GM18505 (cell line): ENCODE measurements at regions not wholly inside any gene's neighbourhood (a gene's known extent, or its start where the extent isn't known, plus 50 kb on each side); places are given as distances from the start of the nearest gene placed in this dataset.
A peak's percentile ranks its signal among the peaks of the same experiment; 100 is the strongest.

Source experiments
- ATAC-seq: cut with Tn5 transposase; IDR thresholded peaks from one replicate; pipeline ENCODE4 v1.9.1; 2021; ENCODE audit not compliant: unreplicated experiment
- POLR2A ChIP-seq: IDR thresholded peaks from 4 replicates; pipeline ENCODE4 v1.6.1; 2011; ENCODE audit warnings: borderline replicate concordance; ENCODE audit not compliant: insufficient read depth, insufficient read length; ENCODE audit errors: extremely low read depth

DNA sequence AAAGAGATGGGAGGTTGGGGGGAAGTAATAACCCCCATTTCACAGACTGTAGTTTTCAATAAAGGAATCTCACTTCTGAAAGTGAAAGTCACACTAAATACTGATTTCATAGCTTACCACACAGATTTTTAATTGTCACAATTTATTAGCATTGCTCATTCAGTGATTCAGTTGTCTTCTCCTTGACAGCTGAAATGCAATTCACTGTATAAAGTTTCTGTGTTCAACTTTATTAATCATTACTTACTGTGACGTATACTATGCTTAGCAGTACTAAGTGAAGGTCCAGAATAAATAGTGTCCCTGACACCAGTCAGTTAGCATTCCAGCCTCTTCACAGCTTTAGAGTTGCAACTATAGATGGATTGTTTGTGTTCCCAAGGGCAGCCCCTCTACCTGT is 324.1 kb upstream of the CRIM1 start:
- TF ChIP-seq POLR2A = no peak
- no peak for ATAC-seq

DNA sequence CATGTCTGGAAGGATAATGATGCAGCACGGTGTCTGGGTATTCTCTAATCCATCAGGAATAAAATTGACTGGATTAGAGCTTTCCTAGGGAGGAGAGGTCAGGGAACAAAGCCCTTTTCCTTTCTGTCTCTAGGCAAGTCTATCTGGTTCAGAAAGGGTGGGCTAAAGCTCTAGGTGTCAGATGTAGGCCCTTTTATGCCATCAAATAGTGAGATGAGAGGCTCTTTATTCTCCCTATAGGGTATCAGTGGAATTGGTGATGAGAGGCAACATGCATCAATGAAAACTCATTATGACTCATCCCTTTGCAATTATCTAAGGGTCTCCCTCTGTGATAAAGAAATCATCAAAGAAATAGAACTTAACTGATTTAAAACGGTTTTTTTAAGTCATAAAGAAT is 328.0 kb upstream of the CRIM1 start:
- TF ChIP-seq POLR2A = no peak
- ATAC-seq = no peak

DNA sequence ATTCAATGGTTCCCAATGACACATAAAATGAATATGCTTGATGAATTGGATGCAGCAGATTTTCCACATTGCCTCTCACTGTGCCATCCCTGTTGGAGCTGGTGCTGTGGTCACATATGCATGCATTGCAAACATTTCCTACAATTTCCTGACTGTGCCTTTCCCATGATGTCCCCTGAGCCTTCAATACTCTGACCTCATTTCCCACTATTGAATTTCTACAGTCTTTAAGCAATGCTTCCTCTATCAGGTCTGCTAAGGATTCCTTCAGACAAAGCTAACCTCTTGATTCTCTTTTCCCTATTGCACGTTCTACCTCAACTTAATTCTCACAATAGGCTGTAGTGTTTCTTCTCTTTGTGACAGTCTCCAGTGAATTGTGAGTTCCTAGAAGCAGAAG is 342.5 kb upstream of the CRIM1 start:
- TF ChIP-seq POLR2A = no peak
- no peak for ATAC-seq

DNA sequence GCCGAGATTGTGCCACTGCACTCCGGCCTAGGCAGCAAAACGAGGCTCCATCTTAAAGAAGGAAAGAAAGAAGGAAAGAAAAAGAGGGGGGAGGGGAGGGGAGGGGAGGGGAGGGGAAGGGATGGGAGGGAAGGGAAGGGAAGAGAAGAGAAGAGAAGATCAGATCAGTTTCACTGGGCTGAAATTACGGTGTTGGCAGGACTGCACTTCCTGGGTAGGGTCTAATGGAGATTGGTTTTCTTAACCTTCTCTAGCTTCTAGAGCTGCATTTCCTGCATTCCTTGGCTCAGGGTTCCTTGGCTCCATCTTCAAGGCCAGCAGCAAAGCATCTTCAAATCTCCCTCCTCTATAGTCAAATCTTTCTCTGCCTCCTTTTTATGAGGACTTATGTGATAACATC is 349.1 kb upstream of the CRIM1 start:
- no peak for ATAC-seq
- TF ChIP-seq POLR2A = no peak

DNA sequence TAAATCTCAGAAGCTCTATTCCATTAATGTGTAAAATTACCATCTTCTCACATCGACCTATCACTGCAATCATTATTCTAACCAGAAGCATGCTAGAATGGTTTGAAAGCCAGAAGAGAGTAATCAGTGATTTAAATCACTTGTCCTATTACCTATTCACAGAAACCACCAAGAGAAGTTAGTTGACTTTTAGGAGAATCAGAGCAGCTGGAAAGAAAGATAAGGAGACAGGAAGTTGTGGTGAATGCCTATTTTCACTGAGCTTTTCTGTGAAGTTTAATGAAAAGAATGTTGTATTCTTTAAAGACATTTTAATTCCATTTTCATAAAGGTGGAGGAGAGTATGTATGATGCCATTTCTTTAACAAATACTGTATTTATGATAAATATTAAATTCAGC is 352.6 kb upstream of the CRIM1 start:
- TF ChIP-seq POLR2A = no peak
- no peak for ATAC-seq

DNA sequence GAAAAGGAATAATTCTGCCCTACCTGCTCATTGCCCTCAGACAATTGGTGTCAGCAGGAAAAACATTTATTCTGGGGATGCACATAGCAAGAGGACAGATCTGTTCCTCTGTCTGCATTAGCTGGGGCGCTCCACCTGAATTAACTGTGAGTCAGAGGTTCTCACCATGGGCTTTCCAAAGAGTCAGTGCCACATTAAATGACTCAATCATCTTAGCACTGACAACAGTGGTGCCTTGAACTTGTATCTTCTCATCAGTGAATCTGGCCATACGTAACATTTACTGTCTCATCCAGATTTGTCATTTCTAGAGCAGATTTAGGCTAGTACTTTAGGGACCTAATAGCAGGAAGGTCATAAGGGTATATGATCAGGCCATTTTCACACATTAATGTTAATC is 358.1 kb upstream of the CRIM1 start:
- ATAC-seq = no peak

DNA sequence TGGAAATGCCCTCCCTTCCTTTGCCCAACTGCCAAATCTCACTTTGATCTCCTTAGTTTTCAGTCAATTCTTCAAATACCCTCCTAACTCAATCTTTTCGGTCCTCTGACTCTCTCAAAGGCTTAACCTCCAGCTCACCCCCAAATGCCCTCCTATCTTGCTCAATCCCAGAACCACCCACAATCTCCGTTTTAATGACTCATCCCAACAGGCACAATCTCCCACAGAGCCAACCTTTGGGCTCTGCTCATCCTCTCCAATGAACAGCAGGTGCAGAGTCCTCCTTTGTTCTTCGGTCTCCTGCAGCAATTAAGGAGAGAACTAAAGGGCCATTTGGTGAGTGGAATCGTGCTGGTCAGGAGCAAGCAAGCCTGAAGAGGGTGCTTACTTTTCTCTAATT is 366.1 kb upstream of the CRIM1 start:
- ATAC-seq = no peak

More for the DNA sequence above, 358.1 kb upstream of the CRIM1 start:
- no peak for TF ChIP-seq POLR2A

DNA sequence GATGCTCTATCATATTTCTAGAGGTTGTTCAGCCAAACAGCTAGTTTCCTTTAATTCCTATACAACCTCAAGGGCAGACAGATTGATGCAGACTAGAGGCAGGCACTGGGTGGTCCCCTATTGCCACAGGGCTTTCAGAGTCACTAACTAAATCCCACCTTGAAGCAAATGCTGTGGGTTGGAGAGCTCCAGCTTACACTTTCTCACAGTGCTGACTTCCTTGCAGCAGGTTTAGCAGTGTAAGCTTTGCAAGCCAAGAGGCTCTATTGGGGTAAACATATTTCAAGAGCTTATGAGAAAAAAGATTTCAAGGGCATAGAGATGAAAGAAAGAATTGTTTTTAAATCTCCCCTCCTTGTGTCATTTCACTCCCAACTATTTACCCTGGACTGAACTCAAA is 366.5 kb upstream of the CRIM1 start:
- ATAC-seq = no peak
- TF ChIP-seq POLR2A = no peak

More for the DNA sequence above, 366.1 kb upstream of the CRIM1 start:
- TF ChIP-seq POLR2A = no peak

DNA sequence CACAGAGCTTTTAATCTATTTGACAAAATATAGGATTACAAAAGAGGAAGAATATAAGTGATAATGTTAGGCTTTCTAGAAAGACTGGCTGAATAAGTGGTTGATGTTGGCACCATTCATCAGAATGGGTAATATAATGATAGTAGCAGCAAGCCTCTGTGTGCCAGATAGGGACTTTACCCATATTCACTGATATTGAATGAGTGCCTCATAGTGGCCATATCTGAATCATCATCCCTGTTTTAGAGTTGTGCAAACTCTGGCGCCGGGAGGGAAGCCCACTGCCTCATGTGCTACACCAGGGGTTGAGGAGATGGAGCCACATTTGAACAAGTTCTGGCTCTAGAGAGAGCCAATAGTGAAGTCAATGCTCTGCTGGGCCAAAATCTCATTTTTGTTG is 368.7 kb upstream of the CRIM1 start:
- no peak for ATAC-seq
- TF ChIP-seq POLR2A = no peak

DNA sequence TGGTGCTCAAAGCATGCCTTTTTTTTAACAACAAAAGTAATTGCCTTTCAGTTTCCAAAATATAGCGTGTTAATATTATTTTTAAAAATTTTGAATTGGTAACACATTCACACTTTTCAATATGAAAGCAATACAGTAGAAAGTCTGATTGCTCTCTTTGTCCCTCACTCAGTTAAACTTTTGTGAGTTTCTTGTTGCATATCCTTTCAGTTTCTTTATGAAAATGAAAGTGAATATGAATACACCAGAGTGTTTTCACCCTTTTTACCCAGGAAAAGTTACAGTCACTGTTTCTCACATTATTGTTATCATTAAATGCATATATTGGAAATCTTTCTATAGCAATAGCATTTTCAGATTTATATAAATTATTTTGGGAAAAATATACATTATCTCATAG is 377.4 kb upstream of the CRIM1 start:
- ATAC-seq = peak; percentile 99
- TF ChIP-seq POLR2A = no peak

DNA sequence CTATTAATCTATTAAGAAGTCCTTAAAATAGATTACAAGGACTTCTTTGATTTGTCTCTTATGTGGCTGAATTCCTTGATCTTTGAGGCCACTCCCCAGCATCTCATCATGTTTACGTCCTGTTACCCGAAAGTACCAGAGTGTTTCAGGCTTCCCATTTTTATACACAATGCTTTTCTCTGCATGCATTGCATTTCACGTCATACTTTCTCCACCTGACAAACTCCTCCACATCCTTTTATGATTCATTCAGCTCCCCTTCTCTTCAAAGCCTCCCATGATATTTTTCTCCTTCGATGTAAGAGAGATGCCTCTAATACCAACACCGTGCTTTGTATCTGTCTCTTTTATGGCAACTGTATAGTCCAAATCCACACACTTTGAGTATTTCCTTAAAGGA is 379.0 kb upstream of the CRIM1 start:
- TF ChIP-seq POLR2A = no peak
- ATAC-seq = no peak

DNA sequence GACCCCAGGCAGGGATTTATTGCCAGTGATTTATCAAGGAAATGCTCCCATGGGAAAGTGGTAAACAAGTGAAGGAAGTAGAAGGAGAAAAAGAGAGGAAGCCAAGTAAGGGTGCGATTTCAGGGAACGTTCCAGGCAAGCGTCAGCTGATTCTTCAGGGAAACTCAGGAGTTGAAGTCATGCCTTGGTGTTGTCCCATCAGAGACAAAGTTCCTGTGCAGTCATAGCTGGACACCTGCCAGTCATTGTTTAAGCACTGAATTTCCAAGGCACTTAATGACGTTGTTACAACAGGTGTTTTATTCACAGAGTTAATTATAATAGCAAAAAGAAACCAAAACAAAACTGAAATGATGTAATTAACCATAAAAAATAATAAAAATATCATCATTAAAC is 381.8 kb upstream of the CRIM1 start:
- no peak for TF ChIP-seq POLR2A
- ATAC-seq = no peak

DNA sequence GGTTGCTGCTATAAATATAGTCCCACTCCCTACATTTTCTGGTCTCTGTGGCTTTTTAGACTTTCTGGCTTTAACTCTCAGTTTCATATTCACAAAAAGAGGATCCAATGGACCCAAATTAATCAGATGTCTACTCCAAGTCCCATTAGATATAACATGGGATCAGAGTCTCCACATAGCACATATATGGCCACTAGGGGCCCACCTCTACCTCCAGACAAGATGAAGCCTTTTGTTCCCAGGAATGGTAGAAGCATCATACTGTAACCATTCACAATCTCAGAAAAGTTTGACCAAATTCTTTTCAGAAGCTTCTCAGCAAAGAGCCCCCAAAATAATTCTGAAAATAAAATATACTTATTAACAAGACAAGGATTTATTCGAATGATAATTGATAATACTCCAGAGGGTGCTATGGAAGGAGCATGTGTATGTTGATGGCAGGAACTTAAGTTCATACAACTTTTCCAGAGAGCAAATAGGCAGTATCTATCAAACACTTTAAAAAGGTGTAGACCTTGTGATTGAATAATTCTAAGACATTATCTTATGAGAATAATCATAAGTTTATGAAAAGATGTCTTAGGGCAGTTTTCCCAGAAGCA is 382.3 kb upstream of the CRIM1 start:
- no peak for TF ChIP-seq POLR2A
- peak; percentile 88 for ATAC-seq

DNA sequence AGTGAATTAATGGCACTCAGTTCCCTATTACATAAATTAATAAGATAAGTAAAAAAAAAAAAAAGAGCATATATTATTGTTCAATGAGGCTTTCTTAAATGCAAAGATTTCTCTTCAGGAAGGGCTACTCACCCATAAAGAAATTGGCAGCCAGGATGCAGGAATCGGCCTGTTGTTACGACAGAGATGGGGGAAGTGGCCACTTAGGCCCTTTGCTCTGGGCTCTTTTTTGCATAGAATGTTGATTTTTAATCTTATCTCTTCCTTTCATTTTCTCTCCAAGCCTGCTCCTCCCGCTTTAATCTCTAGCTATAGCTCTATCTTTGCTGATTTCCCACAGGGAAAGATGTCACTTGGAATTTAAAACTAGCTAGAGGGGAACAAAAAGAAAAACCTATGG is 391.8 kb upstream of the CRIM1 start:
- no peak for ATAC-seq
- TF ChIP-seq POLR2A = no peak

DNA sequence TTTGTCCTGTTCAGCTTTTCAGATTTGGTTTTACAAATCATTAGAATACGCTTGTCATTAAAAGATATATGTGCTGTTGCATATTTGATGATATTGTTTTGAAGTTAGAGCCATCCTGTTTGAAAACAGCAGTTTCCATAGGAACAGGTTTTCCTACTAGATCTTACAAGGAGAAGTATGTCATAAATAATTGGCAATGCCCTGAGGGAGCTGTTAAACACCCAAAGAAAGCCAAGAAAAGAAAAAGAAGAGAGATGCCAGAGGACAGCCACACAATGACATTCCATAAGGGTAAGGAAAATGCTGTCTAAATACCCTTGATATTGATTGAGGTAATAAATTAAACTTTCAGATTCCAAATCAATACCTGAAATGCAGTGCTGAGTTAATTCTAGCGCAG is 392.2 kb upstream of the CRIM1 start:
- no peak for ATAC-seq

More for the DNA sequence above, 392.2 kb upstream of the CRIM1 start:
- no peak for TF ChIP-seq POLR2A
